Smooth muscle cell (in vitro differentiated cells): ENCODE measurements at regions not wholly inside any gene's neighbourhood (a gene's known extent, or its start where the extent isn't known, plus 50 kb on each side); places are given as distances from the start of the nearest gene placed in this dataset.

Experiments used
- DNase-seq: peaks from one replicate; lab custom pipeline; 2025; ENCODE audit not compliant: unreplicated experiment; lab: John Stamatoyannopoulos, UW
- H2AFZ ChIP-seq: fragments of 200-600 bp; sonication (generic); 2 replicates; pipeline ENCODE4 v1.6.0; 2016; ENCODE audit warnings: antibody characterized with exemption, low read depth, mild to moderate bottlenecking
- H3F3A ChIP-seq: fragments of 200-600 bp; sonication (generic); 2 replicates; pipeline ENCODE4 v1.6.0; 2017; ENCODE audit warnings: antibody characterized with exemption, low read depth
- H3K27ac ChIP-seq: fragments of 200-600 bp; sonication (generic); 2 replicates; pipeline ENCODE4 v1.5.1; 2016; ENCODE audit warnings: low read depth, mild to moderate bottlenecking
- H3K27me3 ChIP-seq: fragments of 200-600 bp; sonication (generic); 2 replicates; pipeline ENCODE4 v1.6.1; 2016; ENCODE audit warnings: low read depth, mild to moderate bottlenecking
- H3K36me3 ChIP-seq: fragments of 200-600 bp; sonication (generic); 2 replicates; pipeline ENCODE4 v1.5.1; 2016; ENCODE audit warnings: low read depth
- H3K4me1 ChIP-seq: fragments of 200-600 bp; sonication (generic); 2 replicates; pipeline ENCODE4 v1.5.1; 2016; ENCODE audit warnings: low read depth
- H3K4me2 ChIP-seq: fragments of 200-600 bp; sonication (generic); 2 replicates; pipeline ENCODE4 v1.6.0; 2016; ENCODE audit warnings: mild to moderate bottlenecking
- H3K4me3 ChIP-seq: fragments of 200-600 bp; sonication (generic); 2 replicates; pipeline ENCODE4 v1.5.1; 2016; ENCODE audit warnings: mild to moderate bottlenecking
- H3K79me2 ChIP-seq: fragments of 200-600 bp; sonication (generic); 2 replicates; pipeline ENCODE4 v1.6.0; 2016; ENCODE audit warnings: low read depth, mild to moderate bottlenecking
- H3K9ac ChIP-seq: fragments of 200-600 bp; sonication (generic); 2 replicates; pipeline ENCODE4 v1.6.0; 2016; ENCODE audit warnings: low read depth
- H3K9me3 ChIP-seq: fragments of 200-600 bp; sonication (generic); replicated peaks from 2 replicates; pipeline ENCODE4 v1.5.1; 2016; ENCODE audit warnings: low read depth
- H4K20me1 ChIP-seq: fragments of 200-600 bp; sonication (generic); 2 replicates; pipeline ENCODE4 v1.6.0; 2016; ENCODE audit warnings: low read depth
- WGBS: methylation state at CpG from one replicate; pipeline ENCODE4 v1.1.7; 2016; ENCODE audit warnings: low lambda C conversion rate; 5-methylcytosine and 5-hydroxymethylcytosine counted together
- TF ChIP-seq, protein P1 (sequence below): fragments of 200-600 bp; sonication (generic); IDR thresholded peaks from 2 replicates; pipeline ENCODE4 v1.5.1; 2017; ENCODE audit warnings: borderline replicate concordance, mild to moderate bottlenecking, antibody characterized with exemption; ENCODE audit not compliant: insufficient read depth, poor library complexity, severe bottlenecking

DNA sequence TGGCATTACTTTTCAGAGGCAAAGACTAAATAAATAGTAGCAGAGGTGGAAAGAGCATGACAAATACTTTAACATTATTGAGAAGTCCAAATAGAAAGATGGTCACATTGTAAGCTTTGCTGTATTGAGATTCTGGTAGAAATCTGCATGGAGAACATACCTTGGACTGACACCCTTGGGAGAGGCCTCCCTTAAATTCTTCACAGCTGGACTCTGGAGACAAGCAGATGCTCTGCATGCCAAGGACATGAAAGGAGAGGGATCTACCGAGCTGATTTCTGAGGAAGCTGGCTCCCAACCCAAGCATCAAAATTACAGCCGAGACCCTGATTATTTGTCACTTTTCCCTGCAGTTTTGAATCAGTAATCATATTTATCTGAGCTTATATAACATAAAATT, 212.5 kb upstream of the COL8A1 start:
- Histone ChIP-seq H3K4me1 (no peaks in the 10 kb centered on the region), H3K4me2 (no peak overlapping the region), H2AFZ (no peak overlapping the region), H3K79me2 (no peaks in the 10 kb centered on the region), H3K4me3 (no peak overlapping the region), H3K36me3 (no peaks in the 10 kb centered on the region), H3K27me3 (no peaks in the 10 kb centered on the region), H3K27ac (no peak overlapping the region), H4K20me1 (no peaks in the 10 kb centered on the region), H3F3A (no peaks in the 10 kb centered on the region), H3K9me3 (no peaks in the 10 kb centered on the region), H3K9ac (no peak overlapping the region)
- WGBS, result 69% methylated on average over 2 of the region's 2 CpGs
- DNase-seq, result no peak
- TF ChIP-seq, protein P1, sequence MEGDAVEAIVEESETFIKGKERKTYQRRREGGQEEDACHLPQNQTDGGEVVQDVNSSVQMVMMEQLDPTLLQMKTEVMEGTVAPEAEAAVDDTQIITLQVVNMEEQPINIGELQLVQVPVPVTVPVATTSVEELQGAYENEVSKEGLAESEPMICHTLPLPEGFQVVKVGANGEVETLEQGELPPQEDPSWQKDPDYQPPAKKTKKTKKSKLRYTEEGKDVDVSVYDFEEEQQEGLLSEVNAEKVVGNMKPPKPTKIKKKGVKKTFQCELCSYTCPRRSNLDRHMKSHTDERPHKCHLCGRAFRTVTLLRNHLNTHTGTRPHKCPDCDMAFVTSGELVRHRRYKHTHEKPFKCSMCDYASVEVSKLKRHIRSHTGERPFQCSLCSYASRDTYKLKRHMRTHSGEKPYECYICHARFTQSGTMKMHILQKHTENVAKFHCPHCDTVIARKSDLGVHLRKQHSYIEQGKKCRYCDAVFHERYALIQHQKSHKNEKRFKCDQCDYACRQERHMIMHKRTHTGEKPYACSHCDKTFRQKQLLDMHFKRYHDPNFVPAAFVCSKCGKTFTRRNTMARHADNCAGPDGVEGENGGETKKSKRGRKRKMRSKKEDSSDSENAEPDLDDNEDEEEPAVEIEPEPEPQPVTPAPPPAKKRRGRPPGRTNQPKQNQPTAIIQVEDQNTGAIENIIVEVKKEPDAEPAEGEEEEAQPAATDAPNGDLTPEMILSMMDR, result no peak

GRCh38 chr3:99419116-99419515, 219.3 kb upstream of the COL8A1 start:
- H3K9me3 ChIP-seq, result no peaks in the 10 kb centered on the region
- peaks cover 3% of the 10 kb centered on the region for H3K4me1 ChIP-seq
- H3K36me3 ChIP-seq, result no peaks in the 10 kb centered on the region
- H3K79me2 ChIP-seq, result no peaks in the 10 kb centered on the region
- H3F3A ChIP-seq, result no peaks in the 10 kb centered on the region
- WGBS, result 68% methylated on average over 1 of the region's 1 CpG
- H4K20me1 ChIP-seq, result no peaks in the 10 kb centered on the region
- no peak for DNase-seq
- H3K27me3 ChIP-seq, result no peaks in the 10 kb centered on the region
- H2AFZ ChIP-seq, result no peak overlapping the region
- no peak overlapping the region for H3K27ac ChIP-seq
- H3K4me3 ChIP-seq, result no peak overlapping the region
- no peak overlapping the region for H3K4me2 ChIP-seq
- no peak overlapping the region for H3K9ac ChIP-seq
- TF ChIP-seq, protein P1, result no peak

- no peak for DNase-seq
- H3K27ac ChIP-seq, result no peak overlapping the region
Observed at GRCh38 chr3:99418709-99419108, 219.7 kb upstream of the COL8A1 start.

DNA sequence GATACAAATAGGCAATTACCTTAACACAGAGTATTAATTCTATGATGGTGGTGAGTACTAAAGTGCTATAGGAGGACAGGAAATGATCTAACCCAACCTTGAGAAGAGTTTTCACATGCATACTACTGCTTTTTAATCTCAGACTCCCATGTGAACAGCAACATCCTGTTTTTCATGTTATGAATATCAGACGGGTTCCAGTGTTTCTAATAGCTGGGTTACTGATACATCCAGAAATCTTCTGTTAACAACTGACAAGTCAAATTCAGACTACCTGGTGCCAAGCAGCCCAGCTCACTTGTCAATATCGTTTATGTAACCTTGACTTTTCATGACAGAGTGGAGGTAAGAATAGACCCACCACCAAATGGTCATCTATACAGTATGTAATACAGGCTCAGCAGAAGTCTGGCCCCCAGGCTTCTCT, 220.2 kb upstream of the COL8A1 start:
- Histone ChIP-seq H3K4me1 (peaks cover 6% of the 10 kb centered on the region), H3K27me3 (no peaks in the 10 kb centered on the region), H3K9ac (no peak overlapping the region), H3K27ac (no peak overlapping the region), H2AFZ (no peak overlapping the region), H3K4me3 (no peak overlapping the region), H3K9me3 (no peaks in the 10 kb centered on the region), H3K36me3 (no peaks in the 10 kb centered on the region), H3K4me2 (no peak overlapping the region), H3F3A (peaks cover 5% of the 10 kb centered on the region), H4K20me1 (no peaks in the 10 kb centered on the region), H3K79me2 (no peaks in the 10 kb centered on the region)
- TF ChIP-seq, protein P1, result no peak
- no peak for DNase-seq
- 86% methylated on average over 2 of the region's 2 CpGs for WGBS

More at GRCh38 chr3:99418709-99419108, 219.7 kb upstream of the COL8A1 start:
- H3F3A ChIP-seq, result peaks cover 3% of the 10 kb centered on the region
- H3K9me3 ChIP-seq, result no peaks in the 10 kb centered on the region
- no peak overlapping the region for H3K4me3 ChIP-seq
- no peaks in the 10 kb centered on the region for H4K20me1 ChIP-seq
- H3K27me3 ChIP-seq, result no peaks in the 10 kb centered on the region
- H3K36me3 ChIP-seq, result no peaks in the 10 kb centered on the region
- no peak overlapping the region for H3K9ac ChIP-seq
- no peaks in the 10 kb centered on the region for H3K79me2 ChIP-seq
- 93% methylated on average over 3 of the region's 3 CpGs for WGBS
- peaks cover 3% of the 10 kb centered on the region for H3K4me1 ChIP-seq
- TF ChIP-seq, protein P1, result no peak
- no peak overlapping the region for H2AFZ ChIP-seq
- no peak overlapping the region for H3K4me2 ChIP-seq
